ENCODE measurements at regions not wholly inside any gene's neighbourhood (a gene's known extent, or its start where the extent isn't known, plus 50 kb on each side); places are given as distances from the start of the nearest gene placed in this dataset.

- no peak for TF ChIP-seq GLIS3 (CRISPR knock-in tag; IDR thresholded peaks at IDR 0.05)
- TF ChIP-seq ZFP30 (CRISPR knock-in tag; IDR thresholded peaks at IDR 0.05): no peak
- TF ChIP-seq ZNF70 (CRISPR knock-in tag; IDR thresholded peaks at IDR 0.05): no peak
- no peak for TF ChIP-seq ARNTL (CRISPR knock-in tag; IDR thresholded peaks at IDR 0.05; ENCODE audit: borderline replicate concordance, low read depth)
- TF ChIP-seq PPARA (CRISPR knock-in tag; IDR thresholded peaks at IDR 0.05; ENCODE audit: borderline replicate concordance): no peak
- no peak for TF ChIP-seq RARB (CRISPR knock-in tag; IDR thresholded peaks at IDR 0.05)
- TF ChIP-seq PATZ1 (CRISPR knock-in tag; IDR thresholded peaks at IDR 0.05; ENCODE audit: borderline replicate concordance): no peak
- TF ChIP-seq ISL1 (CRISPR knock-in tag; IDR thresholded peaks at IDR 0.05): no peak
- TF ChIP-seq TCF4 (CRISPR knock-in tag; IDR thresholded peaks at IDR 0.05; ENCODE audit: borderline replicate concordance): no peak
- no peak for TF ChIP-seq CSRNP3 (CRISPR knock-in tag; IDR thresholded peaks at IDR 0.05)
- no peak for TF ChIP-seq CSDC2 (CRISPR knock-in tag; IDR thresholded peaks at IDR 0.05)
- no peak for TF ChIP-seq ESRRG (CRISPR knock-in tag; IDR thresholded peaks at IDR 0.05)
- TF ChIP-seq ZNF565 (CRISPR knock-in tag; conservative IDR thresholded peaks at IDR 0.05; ENCODE audit: low read depth): no peak
- TF ChIP-seq BACH2 (CRISPR knock-in tag; IDR thresholded peaks at IDR 0.05; ENCODE audit: borderline replicate concordance): no peak
Measured at GRCh38 chr14:22418631-22419030, 170.4 kb downstream of the DAD1 start.
